ENCODE measurements at regions not wholly inside any gene's neighbourhood (a gene's known extent, or its start where the extent isn't known, plus 50 kb on each side); places are given as distances from the start of the nearest gene placed in this dataset.

DNA sequence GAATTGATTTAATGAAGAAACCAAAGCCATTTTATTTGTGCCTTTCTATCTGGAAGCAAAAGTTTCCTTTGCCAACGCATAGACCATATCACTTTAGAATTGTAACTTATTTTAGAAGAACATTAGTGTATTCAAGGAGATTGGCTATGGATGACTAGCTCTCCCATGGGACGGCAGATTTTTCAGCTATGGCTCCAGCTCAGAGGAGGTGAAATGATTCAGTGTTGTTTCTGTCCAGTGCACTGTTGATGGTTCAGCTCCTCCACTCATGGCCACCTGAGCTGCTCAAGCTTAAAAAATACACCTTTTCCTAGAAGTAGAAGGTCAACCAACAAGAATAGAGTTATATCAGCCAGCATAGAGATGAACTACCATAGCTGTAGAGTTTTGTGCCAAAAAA lies 1597.5 kb upstream of the PIK3C3 start:
- H2AFZ ChIP-seq (ENCODE audit: low read length) = no peak overlapping the region
- H3K9ac ChIP-seq (ENCODE audit: low read length) = no peak overlapping the region
- no peak overlapping the region for H3K27ac ChIP-seq (ENCODE audit: low read depth, low read length, poor library complexity, severe bottlenecking)
- no peaks in the 10 kb centered on the region for H3K9me2 ChIP-seq (ENCODE audit: low read depth, low read length)
- no peaks in the 10 kb centered on the region for H3K36me3 ChIP-seq (ENCODE audit: insufficient read depth, low read length)
- H3F3A ChIP-seq (ENCODE audit: insufficient read depth, low read length) = no peaks in the 10 kb centered on the region
- H3K9me3 ChIP-seq (ENCODE audit: low read length) = no peaks in the 10 kb centered on the region
- no peaks in the 10 kb centered on the region for H3K27me3 ChIP-seq (ENCODE audit: insufficient read depth, low read length)
- no peak overlapping the region for H3K4me2 ChIP-seq (ENCODE audit: low read length)
- H3K79me2 ChIP-seq (ENCODE audit: insufficient read depth, low read length) = no peaks in the 10 kb centered on the region
- TF ChIP-seq CTCF (IDR thresholded peaks at IDR 0.05; ENCODE audit: low read length) (no peak), EZH2 (IDR thresholded peaks at IDR 0.05; ENCODE audit: borderline replicate concordance, low read length) (no peak)
- no peaks in the 10 kb centered on the region for H3K4me1 ChIP-seq (ENCODE audit: insufficient read depth, low read length, severe bottlenecking)
- H3K4me3 ChIP-seq (ENCODE audit: low read depth, low read length, poor library complexity, severe bottlenecking) = no peak overlapping the region
- no peaks in the 10 kb centered on the region for H4K20me1 ChIP-seq (ENCODE audit: insufficient read depth, low read length)

DNA sequence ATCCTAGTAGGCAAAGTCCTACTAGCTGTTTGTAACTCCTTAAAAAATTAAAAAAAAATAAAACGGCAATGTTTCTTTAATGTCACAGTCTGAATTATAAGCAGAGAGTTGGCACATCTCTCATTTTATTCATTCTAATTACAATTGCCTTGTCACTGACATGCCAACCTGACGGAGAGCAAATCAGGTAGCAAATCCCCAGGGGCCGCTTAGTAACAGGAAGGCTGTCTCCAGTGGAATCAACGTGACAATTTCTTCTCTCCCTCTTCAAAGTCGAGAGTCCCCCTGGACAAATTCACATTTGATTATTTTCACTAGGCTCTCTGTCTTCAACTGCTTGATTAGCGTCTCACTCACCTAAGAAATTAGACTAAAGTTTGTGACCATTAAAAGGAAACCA lies 1598.9 kb upstream of the PIK3C3 start:
- H3K36me3 ChIP-seq (ENCODE audit: insufficient read depth, low read length) = no peaks in the 10 kb centered on the region
- H3K4me3 ChIP-seq (ENCODE audit: low read depth, low read length, poor library complexity, severe bottlenecking) = no peak overlapping the region
- no peaks in the 10 kb centered on the region for H4K20me1 ChIP-seq (ENCODE audit: insufficient read depth, low read length)
- H3K4me2 ChIP-seq (ENCODE audit: low read length) = no peak overlapping the region
- H3F3A ChIP-seq (ENCODE audit: insufficient read depth, low read length) = no peaks in the 10 kb centered on the region
- no peak overlapping the region for H3K27ac ChIP-seq (ENCODE audit: low read depth, low read length, poor library complexity, severe bottlenecking)
- H3K79me2 ChIP-seq (ENCODE audit: insufficient read depth, low read length) = no peaks in the 10 kb centered on the region
- H3K9ac ChIP-seq (ENCODE audit: low read length) = no peak overlapping the region
- no peaks in the 10 kb centered on the region for H3K9me3 ChIP-seq (ENCODE audit: low read length)
- no peaks in the 10 kb centered on the region for H3K4me1 ChIP-seq (ENCODE audit: insufficient read depth, low read length, severe bottlenecking)
- H3K27me3 ChIP-seq (ENCODE audit: insufficient read depth, low read length) = no peaks in the 10 kb centered on the region
- H2AFZ ChIP-seq (ENCODE audit: low read length) = no peak overlapping the region
- no peaks in the 10 kb centered on the region for H3K9me2 ChIP-seq (ENCODE audit: low read depth, low read length)
- TF ChIP-seq CTCF (IDR thresholded peaks at IDR 0.05; ENCODE audit: low read length) (no peak), EZH2 (IDR thresholded peaks at IDR 0.05; ENCODE audit: borderline replicate concordance, low read length) (no peak)

DNA sequence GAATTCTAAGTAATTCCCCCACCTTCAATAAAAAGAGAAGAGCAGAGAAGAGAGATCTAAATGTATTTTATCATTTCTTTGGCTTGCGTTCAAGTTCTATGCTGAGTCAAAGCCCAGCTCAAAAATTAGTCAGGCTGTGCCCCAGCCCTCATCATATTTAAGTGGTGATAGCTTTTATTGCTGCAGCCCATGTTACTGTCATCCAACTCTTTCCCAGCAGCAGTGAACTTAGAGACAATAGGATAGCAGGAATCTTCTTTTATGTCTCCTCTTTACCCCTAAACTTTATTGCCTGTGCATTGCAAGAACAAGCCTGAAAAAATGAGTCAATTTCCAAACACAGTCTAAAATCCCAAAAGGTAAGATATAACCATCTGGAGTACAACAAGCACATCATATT lies 1599.3 kb upstream of the PIK3C3 start:
- Histone ChIP-seq H3K9me3 (ENCODE audit: low read length) (no peaks in the 10 kb centered on the region), H3K27me3 (ENCODE audit: insufficient read depth, low read length) (no peaks in the 10 kb centered on the region), H3F3A (ENCODE audit: insufficient read depth, low read length) (no peaks in the 10 kb centered on the region), H3K4me2 (ENCODE audit: low read length) (no peak overlapping the region), H3K4me1 (ENCODE audit: insufficient read depth, low read length, severe bottlenecking) (no peaks in the 10 kb centered on the region), H4K20me1 (ENCODE audit: insufficient read depth, low read length) (no peaks in the 10 kb centered on the region), H3K9me2 (ENCODE audit: low read depth, low read length) (no peaks in the 10 kb centered on the region), H3K36me3 (ENCODE audit: insufficient read depth, low read length) (no peaks in the 10 kb centered on the region), H3K27ac (ENCODE audit: low read depth, low read length, poor library complexity, severe bottlenecking) (no peak overlapping the region), H3K79me2 (ENCODE audit: insufficient read depth, low read length) (no peaks in the 10 kb centered on the region), H3K9ac (ENCODE audit: low read length) (no peak overlapping the region), H3K4me3 (ENCODE audit: low read depth, low read length, poor library complexity, severe bottlenecking) (no peak overlapping the region), H2AFZ (ENCODE audit: low read length) (no peak overlapping the region)
- no peak for TF ChIP-seq EZH2 (IDR thresholded peaks at IDR 0.05; ENCODE audit: borderline replicate concordance, low read length)
- TF ChIP-seq CTCF (IDR thresholded peaks at IDR 0.05; ENCODE audit: low read length) = no peak
